GM12864 (cell line): ENCODE measurements at regions not wholly inside any gene's neighbourhood (a gene's known extent, or its start where the extent isn't known, plus 50 kb on each side); places are given as distances from the start of the nearest gene placed in this dataset.

Source experiments
- DNase-seq: peaks from one replicate; pipeline ENCODE4 v3.0.0-alpha.2; 2011; ENCODE audit warnings: low read depth
- H3K4me3 ChIP-seq: 2 replicates; pipeline ENCODE4 v1.5.1; 2011; ENCODE audit warnings: mild to moderate bottlenecking, low read depth, low read length, control low read depth
- CTCF ChIP-seq: IDR thresholded peaks from 2 replicates; pipeline ENCODE4 v1.5.1; 2011; ENCODE audit warnings: low read depth, mild to moderate bottlenecking, moderate library complexity, low read length, control low read depth, inconsistent platforms; ENCODE audit errors: missing control alignments

GRCh38 chr13:105518086-105518485 is 1017.4 kb downstream of the EFNB2 start:
- no peak for DNase-seq
- H3K4me3 ChIP-seq: no peak overlapping the region
- no peak for TF ChIP-seq CTCF

GRCh38 chr13:105514401-105514800 is 1021.1 kb downstream of the EFNB2 start:
- no peak for TF ChIP-seq CTCF
- no peak overlapping the region for H3K4me3 ChIP-seq

GRCh38 chr13:105513448-105513847 is 1022.0 kb downstream of the EFNB2 start:
- TF ChIP-seq CTCF: no peak
- DNase-seq: no peak
- H3K4me3 ChIP-seq: no peak overlapping the region

More at GRCh38 chr13:105514401-105514800, 1021.1 kb downstream of the EFNB2 start:
- no peak for DNase-seq

GRCh38 chr13:105509981-105510762 is 1025.3 kb downstream of the EFNB2 start:
- DNase-seq: no peak
- TF ChIP-seq CTCF: no peak

GRCh38 chr13:105506463-105506862 is 1029.0 kb downstream of the EFNB2 start:
- no peak for DNase-seq
- H3K4me3 ChIP-seq: no peak overlapping the region
- no peak for TF ChIP-seq CTCF

More at GRCh38 chr13:105509981-105510762, 1025.3 kb downstream of the EFNB2 start:
- no peak overlapping the region for H3K4me3 ChIP-seq

GRCh38 chr13:105502193-105502592 is 1033.3 kb downstream of the EFNB2 start:
- DNase-seq: no peak
- TF ChIP-seq CTCF: no peak
- no peak overlapping the region for H3K4me3 ChIP-seq

GRCh38 chr13:105497597-105497996 is 1037.9 kb downstream of the EFNB2 start:
- TF ChIP-seq CTCF: no peak
- no peak overlapping the region for H3K4me3 ChIP-seq
- no peak for DNase-seq
